22Rv1 (cell line): ENCODE measurements at regions not wholly inside any gene's neighbourhood (a gene's known extent, or its start where the extent isn't known, plus 50 kb on each side); places are given as distances from the start of the nearest gene placed in this dataset.

ENCODE experiments used
- CTCF ChIP-seq: fragments of 450-650 bp; IDR thresholded peaks from 2 replicates; pipeline ENCODE4 v1.5.1; 2017; ENCODE audit warnings: mild to moderate bottlenecking
- ZFX ChIP-seq: fragments of 450-650 bp; IDR thresholded peaks from 2 replicates; pipeline ENCODE4 v1.6.1; 2017; ENCODE audit warnings: antibody characterized with exemption, borderline replicate concordance

DNA sequence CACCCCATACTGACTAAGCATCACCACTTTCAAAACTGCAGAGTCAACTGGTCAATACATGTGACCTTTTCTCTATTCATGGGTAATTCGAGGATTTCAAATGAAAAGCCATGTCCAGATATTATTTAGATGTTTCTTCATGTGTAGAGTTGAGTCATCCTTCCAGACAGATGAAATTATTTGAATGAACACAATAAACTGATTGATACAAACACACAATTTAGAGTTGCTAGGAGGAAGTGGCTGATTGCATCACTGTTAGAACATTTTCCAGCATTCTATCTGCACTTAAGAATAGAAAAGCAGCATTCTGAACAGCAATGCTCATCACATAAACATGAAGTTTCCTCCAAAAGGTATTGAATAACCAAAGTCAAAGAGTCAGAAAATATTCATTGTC, 273.5 kb upstream of the SOX5 start:
- TF ChIP-seq CTCF (no peak), ZFX (no peak)
